ENCODE measurements at regions not wholly inside any gene's neighbourhood (a gene's known extent, or its start where the extent isn't known, plus 50 kb on each side); places are given as distances from the start of the nearest gene placed in this dataset.

DNA sequence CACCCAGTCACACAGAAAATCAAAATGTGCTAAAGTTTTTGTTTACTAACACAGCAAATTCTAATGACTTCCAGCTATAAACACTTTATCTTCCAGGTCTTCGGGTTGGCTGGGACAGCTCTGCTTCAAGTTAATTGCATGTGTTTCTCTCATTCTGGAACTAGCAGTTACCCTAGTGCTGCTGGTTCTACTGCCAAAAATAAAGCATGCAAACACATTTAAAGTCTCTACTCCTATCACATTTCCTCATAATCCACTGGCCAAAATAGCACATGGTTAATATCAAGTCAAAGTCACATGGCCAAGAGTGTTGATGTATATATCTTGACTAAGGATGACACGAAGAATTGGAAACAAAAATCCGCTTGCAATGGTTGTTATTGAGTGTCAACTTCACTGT, 973.1 kb upstream of the ADGRL2 start:
- TF ChIP-seq EZH2 (IDR thresholded peaks at IDR 0.05; ENCODE audit: insufficient read depth, poor library complexity, severe bottlenecking) (no peak), EZH2phosphoT487 (IDR thresholded peaks at IDR 0.05; ENCODE audit: insufficient read depth, low read depth) (no peak)

Measured in GM23248 (cell line).